ENCODE measurements at regions not wholly inside any gene's neighbourhood (a gene's known extent, or its start where the extent isn't known, plus 50 kb on each side); places are given as distances from the start of the nearest gene placed in this dataset.

DNA sequence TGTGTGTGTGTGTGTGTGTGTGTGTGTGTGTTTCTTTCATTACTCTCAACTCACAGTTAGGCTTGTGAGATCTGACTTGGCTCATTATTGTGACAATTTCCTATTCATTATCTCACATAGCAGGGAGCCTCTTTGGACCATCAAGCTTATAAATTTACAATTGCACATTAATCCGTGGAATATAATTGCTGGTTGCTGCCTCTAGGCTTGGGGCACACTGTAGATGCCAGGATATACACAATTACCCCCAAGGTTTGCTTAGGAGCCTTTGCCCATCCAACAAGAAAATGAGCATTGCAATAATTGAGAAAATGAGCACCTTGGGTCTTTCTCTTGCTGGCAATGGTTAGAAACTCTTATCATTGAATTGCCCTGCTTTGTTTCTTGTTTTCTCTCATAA is 161.6 kb upstream of the DMRTA1 start:
- no peak for DNase-seq (ENCODE audit: low spot score)

DNA sequence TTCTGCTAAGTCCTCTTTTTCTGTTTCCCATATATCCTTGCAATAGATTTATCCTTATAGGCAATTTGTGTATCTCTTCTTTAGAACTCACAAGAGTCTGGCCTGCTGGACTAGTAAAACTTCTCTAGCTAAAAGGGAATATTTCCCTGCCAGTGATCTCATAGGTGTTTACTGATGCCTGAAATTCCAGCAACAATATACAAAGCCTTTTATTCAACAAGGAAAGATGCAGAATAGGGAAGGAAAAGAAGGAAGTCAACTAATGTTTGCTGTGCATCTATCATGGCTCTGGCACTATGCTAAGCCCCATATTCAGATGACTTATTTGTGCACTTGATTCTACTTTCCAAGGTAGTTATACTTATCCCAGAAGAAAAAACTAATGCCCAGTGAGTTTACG is 160.0 kb upstream of the DMRTA1 start:
- DNase-seq (ENCODE audit: low spot score): no peak

DNA sequence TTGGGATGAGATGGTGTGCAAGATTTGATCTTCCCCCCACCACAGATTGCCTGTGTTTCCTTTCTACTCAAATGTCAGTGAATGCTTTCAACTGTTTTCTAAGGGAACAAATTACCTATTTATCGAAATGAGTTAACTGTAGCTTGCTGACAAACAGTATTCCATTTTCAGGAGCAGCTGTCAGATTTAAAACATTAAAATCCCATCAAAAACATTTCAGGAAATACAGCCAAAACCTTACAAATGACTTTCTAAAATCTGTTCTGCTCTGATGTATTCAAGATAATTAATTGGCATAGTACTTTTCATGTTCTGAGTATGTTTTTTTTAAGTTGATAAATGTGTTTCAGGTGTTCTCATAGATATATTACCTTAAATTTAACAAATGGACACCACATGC is 158.0 kb upstream of the DMRTA1 start:
- DNase-seq (ENCODE audit: low spot score): no peak

DNA sequence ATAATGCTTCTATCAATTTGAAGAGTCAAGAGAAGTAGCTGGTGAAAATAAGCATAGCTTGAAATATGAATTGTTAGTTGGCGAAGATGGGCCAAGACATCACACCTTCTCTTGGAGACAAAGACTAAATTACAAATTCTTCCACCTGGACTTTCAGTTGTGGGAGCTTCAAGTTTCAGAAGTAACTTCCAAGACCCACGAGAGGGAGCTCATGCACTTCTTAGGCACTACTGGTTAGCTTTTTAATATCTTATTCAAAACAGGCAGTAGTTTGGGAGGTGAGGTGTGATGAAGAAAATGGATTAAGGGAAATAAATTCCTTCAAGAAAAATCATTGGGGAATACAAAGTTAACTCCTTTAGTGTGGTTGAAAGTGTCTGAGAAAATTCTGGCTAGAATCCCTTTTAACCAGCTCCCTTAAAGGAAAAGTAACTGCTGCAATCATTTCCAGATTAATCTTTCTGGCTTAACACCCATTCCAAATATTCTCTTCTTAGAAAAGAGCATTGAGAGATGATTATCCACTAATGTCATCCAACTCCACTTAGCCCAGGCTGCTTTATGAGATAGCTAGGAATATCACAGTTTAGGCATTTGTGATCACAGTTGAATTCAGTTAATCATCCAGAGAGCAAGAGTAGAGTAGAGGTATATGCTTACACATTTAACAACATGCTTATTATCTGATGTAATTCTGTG is 139.5 kb upstream of the DMRTA1 start:
- peak; percentile 39 for DNase-seq (ENCODE audit: low spot score)

DNA sequence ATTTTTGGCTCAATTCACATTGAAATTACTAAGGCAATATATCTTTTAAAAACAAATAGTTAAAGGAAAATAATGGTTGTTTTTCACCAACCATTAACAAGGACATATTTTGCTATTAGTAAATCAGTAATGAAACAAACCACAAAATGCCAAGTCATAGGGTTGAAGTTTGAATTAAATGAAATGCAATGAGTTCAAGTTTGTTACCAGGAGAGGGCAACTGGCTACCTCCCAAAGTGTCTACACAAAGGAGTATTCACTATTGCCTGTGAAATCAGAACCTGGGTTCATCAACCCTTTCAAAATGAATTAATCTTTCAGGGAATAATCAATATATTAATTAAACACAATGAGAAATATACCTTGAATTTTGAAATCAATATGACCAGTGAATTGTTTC is 138.4 kb upstream of the DMRTA1 start:
- no peak for DNase-seq (ENCODE audit: low spot score)

DNA sequence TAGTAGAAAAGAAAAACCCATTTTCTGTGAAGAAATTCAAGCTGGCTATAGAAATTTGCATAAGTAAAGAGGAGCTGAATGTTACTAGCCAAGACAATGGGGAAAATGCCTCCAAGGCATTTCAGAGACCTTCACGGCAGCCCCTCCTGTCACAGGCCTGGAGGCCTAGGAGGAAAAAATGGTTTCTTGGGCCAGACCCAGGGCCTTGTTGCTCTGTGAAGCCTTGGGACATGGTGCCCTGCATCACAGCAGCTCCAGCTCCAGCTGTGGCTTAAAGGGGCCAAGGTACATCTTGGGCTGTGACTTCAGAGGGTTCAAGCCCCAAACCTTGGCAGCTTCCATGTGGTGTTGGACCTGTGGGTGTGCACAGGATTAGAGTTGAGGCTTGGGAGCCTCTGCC is 130.0 kb upstream of the DMRTA1 start:
- no peak for DNase-seq (ENCODE audit: low spot score)

DNA sequence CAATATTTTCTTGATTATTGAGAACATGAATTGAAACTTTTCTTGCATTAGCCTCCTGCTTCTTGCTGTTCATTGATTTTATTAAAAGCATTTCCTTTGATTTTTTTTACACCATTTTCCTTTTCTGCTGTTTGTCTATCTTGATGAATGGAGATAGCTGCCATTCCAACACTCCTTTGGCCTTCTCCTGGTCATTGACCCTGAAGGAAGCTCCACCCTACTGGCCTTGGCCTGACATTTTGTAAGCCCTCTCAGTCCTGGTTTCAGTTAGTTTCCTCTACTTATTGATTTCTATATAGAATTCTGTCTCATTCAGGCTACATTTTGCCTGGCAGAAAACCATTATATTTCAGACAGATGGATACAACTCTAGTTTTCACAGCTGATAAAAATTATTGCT is 115.1 kb upstream of the DMRTA1 start:
- no peak for DNase-seq (ENCODE audit: low spot score)

DNA sequence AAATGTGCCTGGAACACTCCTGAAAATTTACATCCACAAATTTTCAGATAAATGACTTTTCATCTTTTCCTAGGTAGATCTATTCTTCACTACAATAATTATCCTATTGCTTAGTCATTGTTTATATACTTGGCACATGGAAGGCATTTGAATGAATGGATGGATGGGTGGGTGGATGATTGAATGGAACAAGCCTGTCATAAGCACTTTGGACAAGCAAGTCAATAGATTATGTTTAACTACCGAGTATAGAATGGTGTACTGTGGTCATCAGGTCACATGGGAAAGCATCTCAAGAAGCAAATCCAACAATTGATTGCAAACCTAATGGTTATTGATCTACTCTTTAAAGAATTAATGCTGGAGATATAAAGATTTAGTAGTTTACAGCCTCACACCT is 114.4 kb upstream of the DMRTA1 start:
- DNase-seq (ENCODE audit: low spot score): no peak

DNA sequence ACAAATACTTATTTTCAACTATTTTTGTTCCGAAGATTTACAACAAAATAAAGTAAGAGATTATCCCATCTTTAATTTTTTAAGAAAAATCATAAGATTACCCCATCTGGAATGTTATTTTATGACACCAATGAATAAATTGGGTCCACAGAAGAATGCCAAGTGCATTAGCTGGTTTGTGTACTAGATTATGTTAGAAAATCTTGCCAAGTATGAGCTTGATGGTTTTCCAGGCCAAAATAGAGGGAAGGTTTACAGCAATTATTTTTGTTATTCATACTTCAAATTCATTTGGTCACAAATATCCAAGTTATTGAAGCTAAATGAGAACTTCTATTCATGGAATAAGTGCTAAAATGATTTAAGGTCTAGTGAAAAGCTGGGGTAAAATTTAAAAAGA is 109.4 kb upstream of the DMRTA1 start:
- no peak for DNase-seq (ENCODE audit: low spot score)

DNA sequence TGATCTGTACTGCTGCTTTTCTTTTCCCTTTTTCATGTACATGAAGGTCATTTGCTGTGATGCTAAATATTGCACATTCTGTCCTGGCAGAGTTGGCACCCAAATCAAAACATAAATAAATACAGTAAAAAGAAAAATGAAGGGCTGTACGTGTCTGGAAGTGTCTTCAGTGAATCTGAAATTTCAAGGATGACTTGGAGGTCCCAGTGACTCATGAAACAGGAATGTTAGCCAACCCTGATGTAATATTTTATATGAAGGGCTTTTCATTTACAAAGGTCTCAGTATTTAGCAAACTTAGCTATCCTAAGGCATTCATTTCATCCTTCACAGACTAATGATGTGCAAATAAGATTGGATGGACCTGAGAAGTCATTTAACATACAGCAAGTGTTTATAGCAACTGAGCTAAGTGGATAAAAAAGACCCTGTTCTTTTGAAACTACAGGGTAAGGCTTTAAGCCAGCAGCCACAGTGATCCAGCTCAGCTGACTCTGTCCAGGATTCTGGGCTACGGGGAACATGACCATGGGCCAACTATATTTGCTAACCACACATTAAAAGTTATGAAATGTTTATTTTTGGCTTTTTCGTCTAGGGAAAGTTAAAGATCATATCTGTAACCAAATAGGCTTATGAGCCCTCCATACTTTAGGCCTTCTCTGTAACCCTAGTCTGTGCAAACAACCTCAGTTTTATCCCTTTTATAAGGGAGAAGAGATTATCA is 104.0 kb upstream of the DMRTA1 start:
- DNase-seq (ENCODE audit: low spot score): no peak

DNA sequence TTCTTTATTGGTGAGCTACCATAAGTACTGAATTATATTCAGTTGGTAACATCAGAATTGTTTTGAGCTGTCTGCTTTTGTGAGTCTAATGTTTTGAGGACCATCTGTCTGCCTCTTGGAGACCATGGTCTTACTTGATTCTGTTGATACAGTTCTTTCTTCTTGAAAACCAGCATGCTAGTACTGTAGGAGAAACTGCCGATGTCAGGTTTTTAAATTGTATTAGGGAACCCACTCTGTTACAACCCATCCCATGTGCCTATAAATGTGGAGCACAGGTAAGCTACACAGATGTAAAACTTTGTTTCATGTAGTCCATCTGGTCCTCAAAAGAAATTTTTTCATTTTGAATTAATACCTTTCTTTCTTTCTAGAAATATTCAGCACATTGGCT is 103.4 kb upstream of the DMRTA1 start:
- no peak for DNase-seq (ENCODE audit: low spot score)

DNA sequence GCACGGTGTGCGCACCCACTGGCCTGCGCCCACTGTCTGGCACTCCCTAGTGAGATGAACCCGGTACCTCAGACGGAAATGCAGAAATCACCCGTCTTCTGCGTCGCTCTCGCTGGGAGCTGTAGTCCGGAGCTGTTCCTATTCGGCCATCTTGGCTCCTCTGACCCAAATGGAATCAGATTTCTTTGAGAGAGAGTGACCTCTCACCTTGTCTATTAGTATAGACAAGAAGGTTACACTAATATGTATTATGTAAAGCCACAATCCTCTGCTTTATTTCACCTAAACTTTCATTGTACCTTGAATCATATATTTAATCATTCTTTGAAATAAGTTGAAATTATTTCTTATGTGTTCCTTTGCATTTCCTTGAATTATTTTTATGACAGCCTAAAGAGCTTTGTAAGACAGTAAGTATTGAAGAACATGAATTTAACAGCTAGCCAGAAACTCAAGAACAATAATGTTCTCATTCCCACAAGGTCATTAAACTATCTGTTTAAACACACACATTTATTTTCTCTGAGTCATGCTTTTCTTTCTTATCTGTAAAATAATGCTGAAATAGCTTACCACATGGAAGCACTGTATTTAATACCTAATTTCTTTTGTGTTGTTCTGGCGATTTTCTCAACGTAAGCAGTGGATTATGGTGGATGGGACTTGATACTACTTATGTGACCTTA is 91.8 kb upstream of the DMRTA1 start:
- DNase-seq (ENCODE audit: low spot score): no peak

DNA sequence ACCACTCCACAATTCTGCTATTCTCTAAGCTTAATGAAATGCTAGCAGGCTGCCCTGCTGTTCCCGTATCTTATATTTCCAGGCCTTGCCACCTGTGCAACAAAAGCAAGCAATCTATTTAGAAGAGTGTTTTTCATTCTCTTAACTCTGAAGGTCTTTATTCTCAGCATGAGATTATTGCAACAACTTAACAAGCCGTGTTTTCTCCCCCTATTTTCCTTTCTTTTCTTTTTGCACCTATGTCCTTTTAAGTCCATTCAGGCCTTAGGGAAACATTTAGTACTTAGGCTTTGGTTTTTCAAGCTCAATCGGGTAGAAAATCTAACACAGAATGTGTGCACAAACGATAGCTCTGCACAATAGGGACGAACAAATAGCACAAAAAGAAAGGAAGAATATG is 89.6 kb upstream of the DMRTA1 start:
- no peak for DNase-seq (ENCODE audit: low spot score)

DNA sequence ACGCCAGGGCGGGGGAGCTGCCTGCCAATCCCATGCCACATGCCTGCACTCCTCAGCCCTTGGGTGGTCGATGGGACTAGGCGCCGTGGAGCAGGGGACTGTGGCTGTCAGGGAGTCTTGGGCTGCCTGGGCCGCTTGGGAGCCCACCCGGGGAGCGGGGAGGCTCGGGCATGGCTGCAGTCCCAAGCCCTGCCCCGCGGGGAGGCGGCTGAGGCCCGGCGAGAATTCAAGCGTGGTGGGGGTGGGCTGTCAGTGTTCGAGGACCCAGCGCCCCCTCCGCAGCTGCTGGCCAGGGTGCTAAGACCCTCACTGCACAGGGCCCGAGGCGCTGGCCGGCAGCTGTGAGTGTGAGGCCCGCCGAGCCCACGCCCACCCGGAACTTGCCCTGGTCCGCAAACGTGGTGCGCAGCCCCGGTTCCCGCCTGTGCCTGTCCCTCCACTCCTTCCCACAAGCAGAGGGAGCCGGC is 83.2 kb upstream of the DMRTA1 start:
- no peak for DNase-seq (ENCODE audit: low spot score)

DNA sequence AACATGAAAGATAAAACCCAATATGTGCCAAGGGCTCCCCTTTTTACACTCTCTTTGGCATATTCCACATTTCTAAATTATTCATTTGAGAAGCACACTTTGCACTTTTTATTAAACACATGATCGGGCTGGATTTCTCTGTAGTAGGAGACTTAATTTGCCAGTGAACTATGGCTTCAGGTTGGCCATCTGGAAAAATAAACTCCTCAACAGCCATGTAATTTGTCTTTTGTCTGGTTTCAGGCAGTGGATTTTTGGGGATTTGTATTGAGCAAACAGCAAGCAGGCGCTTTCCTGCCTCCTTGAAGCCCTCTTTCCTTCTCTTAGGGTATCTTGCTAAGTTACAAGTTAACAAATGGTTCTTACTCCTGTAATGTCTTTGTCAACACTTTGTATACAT is 73.0 kb upstream of the DMRTA1 start:
- DNase-seq (ENCODE audit: low spot score): no peak

DNA sequence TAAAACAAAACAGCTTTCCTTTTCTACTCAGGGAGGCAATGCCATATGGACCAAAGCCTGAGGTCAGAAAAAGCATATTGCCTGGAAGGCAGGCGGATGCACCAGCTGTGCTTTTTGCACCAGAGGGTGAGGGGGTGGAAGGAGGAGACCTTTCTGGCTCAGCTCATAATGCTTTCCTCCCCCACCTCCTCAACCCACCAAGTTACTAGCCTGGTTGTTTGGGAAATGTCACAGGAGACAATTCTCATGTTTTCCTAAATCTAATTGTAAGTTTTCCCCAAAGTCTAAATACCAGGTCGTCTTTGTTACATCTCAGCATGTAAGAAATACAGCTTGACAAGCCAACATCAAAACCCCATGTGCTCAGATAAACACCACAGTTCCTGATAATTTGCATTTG is 72.6 kb upstream of the DMRTA1 start:
- no peak for DNase-seq (ENCODE audit: low spot score)

DNA sequence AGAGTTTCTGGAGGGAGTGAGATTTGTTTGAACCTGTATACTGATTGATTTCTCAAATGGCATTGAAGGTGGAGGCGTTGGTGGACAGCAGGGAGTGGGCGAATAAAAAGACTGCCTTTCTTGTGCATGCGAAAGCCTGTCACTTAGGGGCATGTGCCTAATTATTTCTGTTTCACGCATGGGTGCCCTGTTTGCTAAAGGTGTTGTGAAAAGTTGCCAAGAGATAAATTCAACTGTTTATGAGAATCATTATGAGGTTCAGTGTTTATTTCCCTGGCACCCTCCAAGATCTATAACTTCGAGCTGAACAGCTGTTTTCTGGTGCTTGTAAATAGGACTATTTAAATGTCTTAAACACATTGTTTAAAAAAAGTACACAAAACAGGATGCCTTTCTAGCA is 67.4 kb upstream of the DMRTA1 start:
- DNase-seq (ENCODE audit: low spot score): no peak

DNA sequence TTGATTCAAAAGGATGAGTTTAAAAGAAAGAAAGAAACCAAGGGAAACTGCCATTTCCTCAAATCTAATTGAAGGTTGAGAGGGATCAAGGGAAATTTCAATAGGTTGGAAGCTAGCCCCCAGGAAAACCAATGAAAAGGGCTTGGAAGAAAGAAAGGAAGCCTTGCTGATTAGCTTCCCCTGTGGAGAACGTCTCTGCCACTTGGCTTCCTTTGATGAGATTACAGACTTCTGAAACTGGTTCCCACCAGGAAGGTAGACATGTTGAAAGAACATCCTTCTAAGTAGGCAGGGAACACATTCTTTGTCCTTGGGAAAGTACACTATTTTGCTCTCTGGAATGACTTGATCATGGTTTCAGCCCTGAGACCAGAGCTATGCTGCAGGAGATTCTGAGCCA is 65.5 kb upstream of the DMRTA1 start:
- DNase-seq (ENCODE audit: low spot score): no peak

DNA sequence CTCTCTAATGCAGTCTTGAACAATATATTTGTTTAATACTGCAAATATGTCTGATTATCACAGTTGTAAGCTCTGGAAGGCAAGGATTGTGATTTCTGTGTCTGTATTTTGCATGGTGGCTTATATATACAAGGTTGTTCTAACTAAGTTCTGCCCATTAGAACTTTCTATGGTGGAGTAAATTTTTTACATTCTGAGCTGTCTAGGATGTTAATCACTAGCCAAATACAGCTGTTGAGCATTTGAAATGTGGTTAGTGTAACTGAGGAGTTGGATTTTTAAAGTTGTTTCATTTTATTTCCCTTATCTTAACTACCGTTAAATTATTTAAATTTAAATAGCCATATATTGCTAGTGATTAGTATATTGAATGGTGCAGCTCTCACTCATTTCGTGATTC is 64.3 kb upstream of the DMRTA1 start:
- no peak for DNase-seq (ENCODE audit: low spot score)

DNA sequence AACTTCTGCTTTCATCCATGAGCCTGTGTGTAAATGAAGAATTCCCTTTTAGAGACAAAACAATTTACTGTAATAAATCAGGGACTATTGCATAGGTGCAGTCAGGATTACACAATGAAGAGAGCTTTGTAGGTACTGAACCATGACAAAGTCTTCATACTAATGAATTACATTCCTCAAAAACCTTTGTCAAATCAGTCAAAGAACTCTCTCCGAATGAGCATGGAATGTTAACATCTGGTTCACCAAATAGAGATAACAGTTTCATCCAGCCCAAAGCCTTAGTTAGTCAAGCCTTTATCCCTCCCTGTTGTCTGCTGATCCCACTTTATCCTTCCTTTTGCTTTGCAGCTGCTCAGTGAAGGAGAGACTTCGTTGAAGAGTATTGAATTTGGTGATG is 62.9 kb upstream of the DMRTA1 start:
- DNase-seq (ENCODE audit: low spot score): no peak

DNA sequence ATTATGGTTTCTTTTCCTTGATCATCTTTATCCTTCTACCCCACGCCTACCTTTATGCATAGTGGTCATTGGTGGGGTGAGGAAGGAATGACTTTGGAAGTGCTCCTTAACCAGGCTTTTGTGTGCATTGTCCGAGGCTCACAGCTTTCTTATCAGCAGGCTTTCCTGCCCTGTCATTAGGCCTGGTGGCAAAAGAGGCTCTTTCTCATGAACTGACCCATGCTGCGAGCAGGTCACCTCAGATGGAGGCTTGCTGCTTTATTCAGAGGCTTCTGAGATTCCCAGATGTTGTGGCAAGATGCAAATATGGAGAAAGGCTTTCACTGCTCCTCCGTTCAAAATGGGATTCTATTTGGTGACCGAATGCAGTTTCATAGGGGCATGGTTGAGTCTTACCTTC is 57.4 kb upstream of the DMRTA1 start:
- DNase-seq (ENCODE audit: low spot score): no peak

DNA sequence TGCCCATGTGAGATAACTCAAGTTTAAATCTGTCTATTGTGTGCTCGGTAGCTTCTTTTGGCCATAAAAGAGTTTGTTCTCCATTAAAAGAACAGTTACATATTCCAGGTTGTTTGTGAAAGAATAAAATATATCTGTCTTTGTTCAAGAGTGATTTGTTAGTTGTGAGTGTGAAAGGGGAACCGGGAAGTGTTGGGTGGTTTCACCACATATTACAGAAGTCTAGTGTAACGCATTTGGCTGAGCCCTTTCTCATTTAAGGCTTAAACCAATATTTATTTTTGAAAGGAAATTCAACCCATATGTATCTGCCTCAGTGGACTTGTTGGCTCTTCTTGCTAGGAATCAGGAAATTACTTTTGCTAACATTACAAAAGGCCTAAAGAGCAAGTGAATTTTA is 54.1 kb upstream of the DMRTA1 start:
- DNase-seq (ENCODE audit: low spot score): no peak

DNA sequence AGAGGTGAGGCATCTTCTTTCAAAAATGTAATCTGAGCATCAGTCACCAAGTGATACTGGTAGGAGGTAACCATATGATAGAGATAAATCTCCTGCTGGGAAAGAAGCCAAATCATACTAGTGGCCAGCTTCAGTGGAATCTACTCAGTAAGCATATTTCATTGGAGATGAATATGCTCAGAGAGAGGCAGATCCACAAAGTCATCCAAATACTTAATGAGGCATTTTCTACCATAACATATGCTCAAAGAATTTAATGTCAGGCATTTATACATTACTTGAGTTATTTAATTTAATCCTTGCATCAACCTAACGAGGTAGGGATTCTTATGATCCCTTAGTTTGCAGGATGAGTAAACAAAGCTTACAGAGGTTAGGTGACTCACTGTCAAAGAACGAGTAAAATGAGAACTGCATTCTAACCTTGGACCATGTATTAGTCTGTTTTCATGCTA is 50.9 kb upstream of the DMRTA1 start:
- DNase-seq (ENCODE audit: low spot score): no peak

Data from kidney capillary endothelial cell (primary cell).